Adipocyte (in vitro differentiated cells): ENCODE measurements at regions not wholly inside any gene's neighbourhood (a gene's known extent, or its start where the extent isn't known, plus 50 kb on each side); places are given as distances from the start of the nearest gene placed in this dataset.

Source experiments
- DNase-seq: peaks from one replicate; pipeline ENCODE4 v3.0.0-alpha.2; 2015; ENCODE audit warnings: low read depth
- H3K27me3 ChIP-seq: replicated peaks from 2 replicates; pipeline ENCODE4 v1.7.0; 2013; ENCODE audit warnings: mild to moderate bottlenecking, low read length, moderate library complexity; ENCODE audit not compliant: control insufficient read depth, insufficient read depth
- H3K36me3 ChIP-seq: 2 replicates; pipeline ENCODE4 v1.7.0; 2013; ENCODE audit warnings: low read length, mild to moderate bottlenecking, moderate library complexity; ENCODE audit not compliant: control insufficient read depth, insufficient read depth, severe bottlenecking
- H3K4me1 ChIP-seq: 2 replicates; pipeline ENCODE4 v1.7.0; 2013; ENCODE audit warnings: mild to moderate bottlenecking, low read length, moderate library complexity; ENCODE audit not compliant: control insufficient read depth, insufficient read depth
- H3K4me3 ChIP-seq: 2 replicates; pipeline ENCODE4 v1.7.0; 2013; ENCODE audit warnings: mild to moderate bottlenecking, low read length, moderate library complexity
- H3K9ac ChIP-seq: 2 replicates; pipeline ENCODE4 v1.7.0; 2013; ENCODE audit warnings: mild to moderate bottlenecking, low read length, moderate library complexity
- H3K9me3 ChIP-seq: 2 replicates; pipeline ENCODE4 v1.7.0; 2013; ENCODE audit warnings: mild to moderate bottlenecking, low read length, moderate library complexity; ENCODE audit not compliant: control insufficient read depth

GRCh38 chr12:124392667-124393413 is 97.9 kb downstream of the RFLNA start:
- H3K9me3 ChIP-seq = no peaks in the 10 kb centered on the region
- peak overlapping the region; percentile 73 for H3K9ac ChIP-seq
- H3K27me3 ChIP-seq = no peaks in the 10 kb centered on the region
- H3K4me1 ChIP-seq = peaks cover 63% of the 10 kb centered on the region
- H3K4me3 ChIP-seq = no peak overlapping the region
- DNase-seq = peak; percentile 75
- peaks cover 9% of the 10 kb centered on the region for H3K36me3 ChIP-seq

- H3K9me3 ChIP-seq = no peaks in the 10 kb centered on the region
- H3K9ac ChIP-seq = peak overlapping the region; percentile 64
- no peak for DNase-seq
- H3K36me3 ChIP-seq = peaks cover 4% of the 10 kb centered on the region
- H3K27me3 ChIP-seq = no peaks in the 10 kb centered on the region
- H3K4me1 ChIP-seq = peaks cover 59% of the 10 kb centered on the region
- no peak overlapping the region for H3K4me3 ChIP-seq
Observed at GRCh38 chr12:124392271-124392666, 97.4 kb downstream of the RFLNA start.

DNA sequence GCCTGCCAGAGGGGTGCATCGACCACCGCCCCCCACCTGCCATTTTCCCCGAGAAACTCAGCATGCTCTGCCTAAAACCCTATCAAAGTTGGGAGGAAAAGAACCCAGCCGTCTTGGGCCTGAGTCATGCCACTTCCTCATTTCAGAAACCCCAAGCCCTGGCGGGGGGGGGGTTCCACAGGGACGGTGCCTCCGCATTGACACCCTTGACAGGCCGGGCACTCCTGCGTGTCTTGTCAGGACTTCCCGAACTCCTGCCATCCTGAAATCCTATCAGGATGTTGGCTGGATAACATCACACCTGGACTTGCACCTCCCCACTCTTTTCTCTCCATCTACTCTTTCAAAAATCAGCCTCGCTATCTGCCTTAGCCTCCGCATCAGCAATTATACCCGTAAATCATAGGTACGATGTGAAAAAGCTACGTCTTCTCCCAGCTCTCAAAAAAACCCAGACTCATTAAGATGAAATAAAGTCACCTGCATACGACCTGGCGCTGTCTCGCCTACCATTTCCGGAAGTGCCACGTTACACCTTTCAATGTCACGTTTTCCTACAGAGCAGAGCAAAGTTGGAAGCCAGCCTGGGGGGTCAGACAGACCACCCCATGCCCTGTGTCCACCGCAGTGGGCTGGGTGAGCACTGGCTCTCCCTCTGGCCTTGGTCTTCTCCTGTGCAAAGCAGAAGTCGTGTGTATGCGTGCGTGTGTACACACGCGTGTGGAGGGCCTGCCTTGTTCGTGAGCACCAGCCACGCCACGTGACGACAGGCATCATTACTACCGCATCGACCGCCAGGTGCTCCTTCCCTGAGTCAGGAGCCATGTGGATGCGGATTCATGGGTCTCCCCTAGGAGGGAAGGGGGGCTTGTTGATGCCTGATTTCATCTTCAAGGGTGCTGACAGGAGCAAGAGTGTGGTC is 96.7 kb downstream of the RFLNA start:
- no peaks in the 10 kb centered on the region for H3K36me3 ChIP-seq
- no peaks in the 10 kb centered on the region for H3K9me3 ChIP-seq
- no peaks in the 10 kb centered on the region for H3K27me3 ChIP-seq
- peaks cover 64% of the 10 kb centered on the region for H3K4me1 ChIP-seq
- peak; percentile 67 for DNase-seq
- peak overlapping the region; percentile 31 for H3K4me3 ChIP-seq
- peak overlapping the region; percentile 80 for H3K9ac ChIP-seq

DNA sequence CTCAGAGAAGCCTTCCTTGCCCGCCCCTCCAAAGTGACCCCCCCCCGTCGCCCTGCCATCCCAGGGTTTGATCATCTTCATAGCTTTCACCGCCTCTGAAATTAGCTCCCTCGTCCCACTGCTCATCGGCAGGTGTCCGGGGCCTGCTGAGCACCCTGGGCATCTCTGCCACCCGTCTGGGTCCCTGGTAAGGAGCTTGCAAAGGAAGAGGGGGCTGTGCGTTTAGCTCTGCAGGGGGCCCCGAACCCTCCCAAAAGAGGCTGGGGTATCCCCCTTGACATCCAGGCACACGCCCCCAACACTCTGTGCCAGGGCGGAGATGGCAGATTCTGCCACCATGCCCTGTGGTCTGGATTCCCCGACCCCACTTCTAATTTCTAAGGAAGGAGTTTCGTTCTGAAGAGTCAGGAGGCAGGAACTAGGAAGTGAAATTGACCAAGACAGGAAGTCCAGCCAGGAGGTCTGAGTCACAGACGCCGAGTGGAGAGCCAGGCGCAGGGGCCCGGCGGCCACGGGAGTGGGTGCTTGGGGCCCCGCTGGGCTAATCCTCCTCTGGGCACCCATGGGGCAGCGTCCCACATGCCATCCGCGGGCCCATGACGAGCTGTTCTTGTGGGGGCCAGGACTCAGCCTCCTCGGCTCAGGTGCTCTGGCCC is 95.7 kb downstream of the RFLNA start:
- H3K9me3 ChIP-seq = no peaks in the 10 kb centered on the region
- no peaks in the 10 kb centered on the region for H3K27me3 ChIP-seq
- DNase-seq = peak; percentile 85
- H3K36me3 ChIP-seq = peaks cover 2% of the 10 kb centered on the region
- H3K9ac ChIP-seq = peak overlapping the region; percentile 80
- H3K4me3 ChIP-seq = peak overlapping the region; percentile 31
- H3K4me1 ChIP-seq = peaks cover 70% of the 10 kb centered on the region

DNA sequence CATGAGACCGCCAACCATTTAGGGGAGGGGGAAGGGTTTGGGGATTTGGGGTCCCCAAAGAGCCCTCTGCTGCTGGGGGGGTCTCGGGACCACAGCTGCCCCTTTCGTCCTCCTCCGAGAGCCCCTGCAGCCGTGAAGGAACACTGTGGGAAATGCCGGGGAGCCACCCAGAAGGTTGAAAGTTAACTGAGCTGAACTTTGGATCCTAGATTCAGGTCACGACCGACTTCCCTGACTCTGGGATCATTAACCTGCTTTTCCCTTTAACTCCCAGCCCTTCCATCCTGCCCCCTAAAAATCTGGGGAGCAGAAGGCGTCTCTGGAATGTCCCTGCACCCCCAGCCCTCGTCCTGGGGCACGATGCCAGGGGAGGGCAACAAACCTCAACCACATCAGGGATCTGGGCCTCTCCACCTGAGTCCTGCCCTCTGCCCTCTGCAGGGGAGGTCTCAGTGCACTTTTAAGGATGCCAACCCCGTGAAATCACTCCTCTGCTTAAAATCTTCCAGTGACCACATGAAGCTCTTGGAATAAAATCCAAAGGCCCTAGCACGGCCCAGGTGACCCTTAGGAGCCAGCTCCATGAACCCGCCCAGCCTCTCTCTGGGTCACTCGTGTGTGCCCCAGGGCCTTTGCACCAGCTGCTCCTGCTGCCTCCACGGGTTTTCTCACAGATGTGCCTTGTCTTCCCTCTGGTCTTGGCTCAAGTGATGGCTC is 95.0 kb downstream of the RFLNA start:
- DNase-seq = no peak
- Histone ChIP-seq H3K4me1 (peaks cover 68% of the 10 kb centered on the region), H3K9ac (peak overlapping the region; percentile 94), H3K4me3 (peak overlapping the region; percentile 83), H3K27me3 (no peaks in the 10 kb centered on the region), H3K36me3 (peaks cover 9% of the 10 kb centered on the region), H3K9me3 (no peaks in the 10 kb centered on the region)

- DNase-seq = peak; percentile 85
- peaks cover 15% of the 10 kb centered on the region for H3K36me3 ChIP-seq
- H3K4me1 ChIP-seq = peaks cover 61% of the 10 kb centered on the region
- H3K27me3 ChIP-seq = no peaks in the 10 kb centered on the region
- H3K4me3 ChIP-seq = peak overlapping the region; percentile 83
- H3K9me3 ChIP-seq = no peaks in the 10 kb centered on the region
- H3K9ac ChIP-seq = peak overlapping the region; percentile 94
Observed at GRCh38 chr12:124389138-124389724, 94.3 kb downstream of the RFLNA start.

DNA sequence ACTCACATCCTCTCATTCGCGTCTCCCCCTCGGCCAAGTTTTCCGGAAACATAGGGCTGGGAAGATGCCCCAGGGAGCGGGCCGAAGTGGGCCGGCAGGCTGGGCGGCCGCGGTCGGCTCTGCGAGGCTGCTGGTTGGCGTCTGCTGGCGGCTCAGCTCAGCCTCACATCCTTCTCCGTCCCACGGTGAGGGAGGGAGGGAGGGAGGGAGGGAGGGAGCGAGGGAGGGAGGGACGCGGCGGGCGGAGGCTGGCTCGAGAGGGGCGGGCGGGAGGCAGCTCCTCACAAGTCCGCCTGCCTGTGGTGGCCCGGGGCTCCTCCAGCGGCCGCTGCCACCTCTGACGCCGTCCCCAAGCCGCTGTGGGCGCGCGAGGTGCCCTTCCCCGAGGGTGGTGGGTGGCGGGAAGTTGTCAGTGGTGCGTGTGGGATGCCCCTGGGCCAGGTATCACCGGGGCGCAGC is 93.8 kb downstream of the RFLNA start:
- Histone ChIP-seq H3K9me3 (no peaks in the 10 kb centered on the region), H3K4me3 (peak overlapping the region; percentile 89), H3K27me3 (no peaks in the 10 kb centered on the region), H3K4me1 (peaks cover 56% of the 10 kb centered on the region), H3K36me3 (peaks cover 17% of the 10 kb centered on the region), H3K9ac (peak overlapping the region; percentile 94)
- DNase-seq = peak; percentile 93

DNA sequence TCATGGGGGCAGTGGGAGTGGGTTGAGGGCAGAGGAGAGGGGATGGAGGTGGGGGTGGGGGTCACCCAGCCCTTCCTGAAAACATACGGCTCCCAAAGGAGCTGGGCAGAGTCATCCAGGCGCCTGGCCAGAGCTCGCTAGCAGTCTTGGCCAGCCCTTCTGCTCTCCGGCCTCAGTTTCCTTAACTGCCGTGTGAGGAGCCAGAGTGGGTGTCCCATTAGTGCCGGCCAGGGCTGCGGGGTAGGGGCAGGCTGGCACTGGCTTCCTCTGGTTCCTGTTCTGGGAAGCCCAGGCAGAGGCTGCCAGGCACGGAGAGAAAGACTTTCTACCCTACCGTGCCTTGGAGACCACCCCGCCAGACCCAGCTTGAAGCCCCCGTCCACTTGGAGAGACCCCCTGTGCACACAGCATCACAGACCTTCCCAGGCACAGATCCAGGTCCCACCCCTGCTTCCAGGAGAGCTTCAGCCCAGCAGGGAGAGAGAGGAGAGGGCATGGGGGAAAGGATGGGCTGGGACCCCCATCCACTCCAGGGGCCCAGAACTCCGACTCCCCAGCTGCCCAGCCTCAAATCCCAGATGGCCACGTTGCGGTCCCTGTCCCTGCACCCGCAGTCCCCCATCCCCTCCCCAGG is 93.3 kb downstream of the RFLNA start:
- H3K4me1 ChIP-seq = peaks cover 50% of the 10 kb centered on the region
- peak overlapping the region; percentile 89 for H3K4me3 ChIP-seq
- no peak for DNase-seq
- peak overlapping the region; percentile 93 for H3K9ac ChIP-seq
- H3K36me3 ChIP-seq = peaks cover 23% of the 10 kb centered on the region
- H3K27me3 ChIP-seq = no peaks in the 10 kb centered on the region
- no peaks in the 10 kb centered on the region for H3K9me3 ChIP-seq

DNA sequence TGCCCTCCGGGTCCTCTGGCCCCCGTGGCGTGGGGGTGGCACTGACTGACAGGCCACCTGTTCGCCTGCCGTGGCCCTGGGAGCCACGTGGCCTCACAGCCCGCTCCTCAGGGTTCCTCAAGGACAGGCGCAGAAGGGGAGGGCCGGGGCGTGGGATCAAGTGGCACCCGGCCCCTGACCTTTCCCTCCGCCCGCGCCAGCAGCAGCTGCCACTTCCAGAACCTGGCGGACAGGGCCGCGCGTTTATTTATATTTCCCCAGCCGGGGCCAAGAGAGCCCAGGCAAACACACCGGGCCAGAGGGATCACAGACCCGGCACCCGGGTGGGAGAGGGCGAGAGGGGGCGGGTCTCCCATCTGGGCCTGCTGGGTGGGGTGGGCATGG is 92.6 kb downstream of the RFLNA start:
- Histone ChIP-seq H3K4me1 (peaks cover 45% of the 10 kb centered on the region), H3K9me3 (no peaks in the 10 kb centered on the region), H3K27me3 (no peaks in the 10 kb centered on the region), H3K4me3 (peak overlapping the region; percentile 89), H3K9ac (peak overlapping the region; percentile 93), H3K36me3 (peaks cover 29% of the 10 kb centered on the region)
- DNase-seq = no peak
